ENCODE measurements at regions not wholly inside any gene's neighbourhood (a gene's known extent, or its start where the extent isn't known, plus 50 kb on each side); places are given as distances from the start of the nearest gene placed in this dataset.

DNA sequence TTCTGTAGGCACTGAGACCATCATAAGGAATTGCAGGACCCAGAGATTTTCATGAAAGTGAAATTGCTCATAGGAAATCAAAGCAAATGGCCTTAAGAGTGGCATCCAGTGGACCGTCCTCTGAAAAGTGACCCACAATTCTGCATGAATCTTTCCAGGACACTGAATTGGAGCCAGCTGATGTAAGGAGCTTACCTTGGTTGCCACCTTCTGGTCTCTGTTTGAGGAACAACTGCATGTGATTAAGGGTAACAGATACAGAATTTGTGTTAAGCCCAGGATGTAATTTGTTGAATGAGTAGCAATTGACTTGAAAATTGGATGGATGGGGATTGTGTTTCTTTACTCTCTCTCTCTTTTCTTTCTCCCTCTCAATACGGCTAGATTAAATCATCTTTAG lies 49.9 kb upstream of the GAS1 start:
- no peak for DNase-seq (ENCODE audit: extremely low read depth, low read depth)
- TF ChIP-seq, protein P1, sequence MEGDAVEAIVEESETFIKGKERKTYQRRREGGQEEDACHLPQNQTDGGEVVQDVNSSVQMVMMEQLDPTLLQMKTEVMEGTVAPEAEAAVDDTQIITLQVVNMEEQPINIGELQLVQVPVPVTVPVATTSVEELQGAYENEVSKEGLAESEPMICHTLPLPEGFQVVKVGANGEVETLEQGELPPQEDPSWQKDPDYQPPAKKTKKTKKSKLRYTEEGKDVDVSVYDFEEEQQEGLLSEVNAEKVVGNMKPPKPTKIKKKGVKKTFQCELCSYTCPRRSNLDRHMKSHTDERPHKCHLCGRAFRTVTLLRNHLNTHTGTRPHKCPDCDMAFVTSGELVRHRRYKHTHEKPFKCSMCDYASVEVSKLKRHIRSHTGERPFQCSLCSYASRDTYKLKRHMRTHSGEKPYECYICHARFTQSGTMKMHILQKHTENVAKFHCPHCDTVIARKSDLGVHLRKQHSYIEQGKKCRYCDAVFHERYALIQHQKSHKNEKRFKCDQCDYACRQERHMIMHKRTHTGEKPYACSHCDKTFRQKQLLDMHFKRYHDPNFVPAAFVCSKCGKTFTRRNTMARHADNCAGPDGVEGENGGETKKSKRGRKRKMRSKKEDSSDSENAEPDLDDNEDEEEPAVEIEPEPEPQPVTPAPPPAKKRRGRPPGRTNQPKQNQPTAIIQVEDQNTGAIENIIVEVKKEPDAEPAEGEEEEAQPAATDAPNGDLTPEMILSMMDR (IDR thresholded peaks at IDR 0.05; ENCODE audit: low read depth, low read length), result no peak; the same call in 1 of the 2 replicates

DNA sequence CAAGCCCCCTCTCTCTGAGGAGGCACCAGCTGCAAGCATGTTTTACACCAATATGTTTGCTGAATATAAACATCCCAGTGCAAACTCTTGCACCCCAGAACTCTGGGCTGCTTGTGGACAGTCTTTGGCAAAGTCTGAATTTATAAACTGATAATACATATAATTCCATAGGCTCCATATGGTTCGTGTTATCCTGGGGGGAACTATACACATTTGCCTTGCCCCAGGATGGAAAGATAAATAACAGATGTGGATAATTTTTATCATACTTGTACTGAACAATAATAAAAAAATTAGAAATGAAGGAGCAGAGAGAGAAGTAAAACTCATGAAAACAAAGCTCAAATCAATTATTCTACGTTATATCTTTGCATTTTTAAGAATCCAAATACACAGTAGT lies 50.6 kb upstream of the GAS1 start:
- TF ChIP-seq, protein P1 (IDR thresholded peaks at IDR 0.05; ENCODE audit: low read depth, low read length), result no peak
- DNase-seq (ENCODE audit: extremely low read depth, low read depth), result no peak

DNA sequence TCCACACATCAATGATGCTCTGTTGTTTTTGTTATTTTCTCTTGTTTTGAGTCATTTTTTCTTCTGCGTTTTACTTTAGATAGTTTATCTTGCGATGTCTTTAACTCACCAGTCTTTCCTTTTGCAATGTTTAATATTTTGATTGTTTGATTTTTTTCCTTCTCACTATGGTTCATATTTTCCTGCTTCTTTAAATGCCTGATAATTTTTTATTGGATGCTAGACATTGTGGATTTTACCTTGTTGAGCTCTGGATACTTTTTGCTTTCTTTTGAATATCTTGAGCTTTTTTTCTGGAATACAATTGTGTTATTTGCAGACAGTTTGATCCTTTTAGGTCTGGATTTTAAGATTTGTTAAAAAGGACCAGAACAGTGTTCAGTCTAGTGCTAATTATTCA lies 55.2 kb upstream of the GAS1 start:
- DNase-seq (ENCODE audit: extremely low read depth, low read depth), result no peak
- TF ChIP-seq, protein P1 (IDR thresholded peaks at IDR 0.05; ENCODE audit: low read depth, low read length), result no peak

DNA sequence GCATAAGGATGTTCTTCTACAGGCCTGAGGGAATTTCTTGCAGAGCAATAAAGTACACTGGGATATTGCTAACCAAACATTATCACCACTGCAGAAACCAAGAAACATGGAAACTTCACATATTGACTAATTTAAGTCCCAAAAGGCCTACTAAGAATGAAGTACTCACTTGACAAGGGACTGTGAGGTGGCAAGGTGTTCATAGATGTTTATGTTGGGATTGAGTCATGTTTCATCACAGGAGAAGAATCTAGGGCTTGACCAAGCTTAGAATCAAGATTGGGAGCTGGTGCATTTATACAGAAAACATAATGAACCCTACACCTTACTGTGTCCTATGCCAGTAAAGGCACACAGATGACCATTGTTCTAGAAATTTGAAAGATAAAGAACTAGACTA lies 56.7 kb upstream of the GAS1 start:
- TF ChIP-seq, protein P1 (IDR thresholded peaks at IDR 0.05; ENCODE audit: low read depth, low read length), result no peak
- no peak for DNase-seq (ENCODE audit: extremely low read depth, low read depth)

DNA sequence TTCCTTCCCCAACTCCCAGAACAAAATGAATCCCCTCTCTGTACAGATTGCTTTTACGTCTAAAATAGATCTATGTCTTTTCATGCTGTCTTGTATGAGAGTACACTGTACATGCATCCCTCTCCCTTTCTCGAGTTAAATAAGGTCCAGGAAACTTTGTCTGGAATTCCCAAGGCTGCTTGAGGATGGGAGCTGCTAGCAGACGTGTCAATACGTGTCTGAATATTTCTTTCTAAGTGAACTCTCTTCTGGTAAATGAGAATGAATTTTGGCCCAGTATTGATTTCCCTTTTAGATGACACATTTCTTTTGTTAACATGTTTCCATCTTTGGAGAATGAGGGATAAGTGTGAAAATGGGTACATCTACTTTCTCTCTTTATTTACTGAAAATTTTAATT lies 59.6 kb upstream of the GAS1 start:
- no peak for DNase-seq (ENCODE audit: extremely low read depth, low read depth)
- TF ChIP-seq, protein P1 (IDR thresholded peaks at IDR 0.05; ENCODE audit: low read depth, low read length), result no peak

DNA sequence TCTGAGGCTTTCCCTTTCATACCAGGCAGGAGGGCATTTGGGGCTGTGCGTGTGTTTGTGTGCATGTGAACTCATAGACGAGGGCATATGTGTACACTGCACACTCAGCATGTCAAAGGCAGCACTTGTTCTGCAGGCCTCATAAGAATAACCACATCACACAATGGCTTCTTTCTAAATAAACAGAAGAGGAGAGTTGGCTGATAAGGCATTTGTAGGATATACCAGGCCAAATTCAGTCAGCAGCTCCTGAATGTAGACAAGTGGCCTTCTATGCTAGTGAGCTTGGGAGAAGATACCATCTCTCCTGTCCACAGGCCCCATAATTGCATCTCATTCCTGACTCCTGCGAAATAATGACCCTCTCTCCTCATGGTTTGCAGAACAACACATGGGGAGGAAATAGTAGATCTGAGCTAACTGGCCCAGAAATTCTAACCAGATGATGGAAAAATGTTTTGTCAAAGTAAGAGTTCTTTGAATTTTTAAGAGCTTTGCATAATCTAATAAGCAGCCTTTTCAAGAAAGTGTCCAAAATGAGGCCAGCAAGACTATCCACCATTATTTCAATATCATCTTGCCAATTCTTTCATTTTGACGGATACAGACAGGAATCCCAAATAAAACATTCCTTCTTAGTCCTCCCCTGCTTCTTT lies 60.5 kb upstream of the GAS1 start:
- peak; percentile 49 for DNase-seq (ENCODE audit: extremely low read depth, low read depth)
- TF ChIP-seq, protein P1 (IDR thresholded peaks at IDR 0.05; ENCODE audit: low read depth, low read length), result no peak

DNA sequence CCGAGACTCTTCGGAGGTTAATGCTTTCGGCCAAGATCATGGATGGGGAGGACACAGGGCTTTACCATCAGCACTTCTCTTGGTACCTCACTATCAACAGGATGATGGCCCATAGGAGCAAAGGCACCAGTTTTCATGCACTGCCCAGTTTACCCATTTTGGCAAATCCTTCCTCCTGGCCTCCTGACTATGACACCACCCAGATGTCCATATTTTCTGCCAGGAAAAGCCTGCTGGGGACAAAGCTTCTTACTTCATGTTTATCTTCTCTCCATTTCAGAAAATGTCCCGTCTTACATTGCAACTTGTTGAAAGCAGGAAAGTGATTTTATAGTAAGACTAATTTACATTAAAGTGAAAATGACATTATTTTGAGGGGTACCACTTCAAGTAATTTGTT lies 61.4 kb upstream of the GAS1 start:
- TF ChIP-seq, protein P1 (IDR thresholded peaks at IDR 0.05; ENCODE audit: low read depth, low read length), result no peak
- DNase-seq (ENCODE audit: extremely low read depth, low read depth), result no peak

All from AG09319 (cell line).